ENCODE measurements at regions not wholly inside any gene's neighbourhood (a gene's known extent, or its start where the extent isn't known, plus 50 kb on each side); places are given as distances from the start of the nearest gene placed in this dataset.

DNA sequence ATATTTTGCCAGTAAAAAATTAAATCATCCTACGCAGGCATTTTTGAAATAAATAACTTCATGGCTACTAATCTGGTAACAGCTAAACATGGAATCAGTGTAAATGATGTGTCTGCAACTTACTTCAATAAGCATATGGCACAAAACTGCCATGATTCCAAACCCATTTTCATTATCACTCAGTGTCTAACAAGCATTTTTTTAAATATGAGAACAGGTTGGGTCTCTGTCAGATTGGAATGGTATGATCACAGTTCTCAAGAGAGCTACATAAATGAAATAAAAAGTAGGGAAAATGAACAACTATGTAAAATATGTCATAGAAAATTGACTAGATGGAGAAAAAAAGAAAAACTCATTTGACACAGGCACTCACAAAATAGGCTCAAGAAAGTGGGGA is 476.9 kb upstream of the NWD2 start:
- H3K27me3 Mint-ChIP-seq (ENCODE audit: unreplicated experiment), result peaks cover 1% of the 10 kb centered on the region
- DNase-seq (ENCODE audit: low spot score), result no peak
- no peaks in the 10 kb centered on the region for H3K4me1 Mint-ChIP-seq (ENCODE audit: unreplicated experiment)
- no peaks in the 10 kb centered on the region for H3K9me3 Mint-ChIP-seq (ENCODE audit: unreplicated experiment)
- no peak overlapping the region for H3K27ac Mint-ChIP-seq (ENCODE audit: unreplicated experiment)
- no peaks in the 10 kb centered on the region for H3K36me3 Mint-ChIP-seq (ENCODE audit: low read depth, unreplicated experiment)
- no peak overlapping the region for H3K4me3 Mint-ChIP-seq (ENCODE audit: unreplicated experiment)
- TF ChIP-seq, protein P1, sequence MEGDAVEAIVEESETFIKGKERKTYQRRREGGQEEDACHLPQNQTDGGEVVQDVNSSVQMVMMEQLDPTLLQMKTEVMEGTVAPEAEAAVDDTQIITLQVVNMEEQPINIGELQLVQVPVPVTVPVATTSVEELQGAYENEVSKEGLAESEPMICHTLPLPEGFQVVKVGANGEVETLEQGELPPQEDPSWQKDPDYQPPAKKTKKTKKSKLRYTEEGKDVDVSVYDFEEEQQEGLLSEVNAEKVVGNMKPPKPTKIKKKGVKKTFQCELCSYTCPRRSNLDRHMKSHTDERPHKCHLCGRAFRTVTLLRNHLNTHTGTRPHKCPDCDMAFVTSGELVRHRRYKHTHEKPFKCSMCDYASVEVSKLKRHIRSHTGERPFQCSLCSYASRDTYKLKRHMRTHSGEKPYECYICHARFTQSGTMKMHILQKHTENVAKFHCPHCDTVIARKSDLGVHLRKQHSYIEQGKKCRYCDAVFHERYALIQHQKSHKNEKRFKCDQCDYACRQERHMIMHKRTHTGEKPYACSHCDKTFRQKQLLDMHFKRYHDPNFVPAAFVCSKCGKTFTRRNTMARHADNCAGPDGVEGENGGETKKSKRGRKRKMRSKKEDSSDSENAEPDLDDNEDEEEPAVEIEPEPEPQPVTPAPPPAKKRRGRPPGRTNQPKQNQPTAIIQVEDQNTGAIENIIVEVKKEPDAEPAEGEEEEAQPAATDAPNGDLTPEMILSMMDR (IDR thresholded peaks at IDR 0.05; ENCODE audit: unreplicated experiment), result no peak

DNA sequence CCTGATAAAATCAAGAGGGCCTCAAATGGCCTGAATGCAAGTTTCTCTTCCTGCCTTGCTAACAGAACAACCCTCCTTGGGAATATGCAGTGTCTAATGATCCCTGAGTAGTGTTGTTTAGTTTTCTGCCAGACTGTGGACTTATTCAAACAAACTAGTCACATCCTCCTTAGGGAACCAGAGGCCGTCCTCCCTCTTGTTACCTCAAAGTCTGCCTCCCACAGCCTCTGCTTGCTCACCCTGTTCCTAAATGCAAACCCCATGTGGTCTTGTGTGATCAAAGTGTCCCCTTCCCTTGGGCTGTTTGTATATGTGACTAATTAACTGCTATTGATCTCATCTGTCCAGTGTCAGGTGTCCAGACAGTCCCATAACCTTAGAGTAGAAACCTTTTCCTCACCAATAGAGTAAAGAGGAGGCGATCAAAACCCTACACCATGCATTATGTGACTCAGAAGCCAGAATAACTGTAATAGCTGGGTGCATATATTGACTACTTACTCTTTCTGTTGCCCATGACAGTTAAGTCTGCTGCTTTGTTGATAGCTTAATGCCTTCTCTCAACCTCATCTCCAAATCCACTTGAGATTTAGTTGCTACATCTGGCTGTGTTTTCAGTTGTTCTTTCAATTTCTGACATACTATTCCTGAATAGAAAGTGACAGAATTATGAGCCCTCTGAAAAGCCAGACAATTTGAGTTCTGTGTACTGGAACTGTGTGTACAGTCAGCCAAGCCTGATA is 473.0 kb upstream of the NWD2 start:
- H3K4me1 Mint-ChIP-seq (ENCODE audit: unreplicated experiment), result no peaks in the 10 kb centered on the region
- no peak overlapping the region for H3K4me3 Mint-ChIP-seq (ENCODE audit: unreplicated experiment)
- H3K36me3 Mint-ChIP-seq (ENCODE audit: low read depth, unreplicated experiment), result no peaks in the 10 kb centered on the region
- H3K27me3 Mint-ChIP-seq (ENCODE audit: unreplicated experiment), result peaks cover 2% of the 10 kb centered on the region
- no peak overlapping the region for H3K27ac Mint-ChIP-seq (ENCODE audit: unreplicated experiment)
- no peaks in the 10 kb centered on the region for H3K9me3 Mint-ChIP-seq (ENCODE audit: unreplicated experiment)
- no peak for DNase-seq (ENCODE audit: low spot score)
- TF ChIP-seq, protein P1 (IDR thresholded peaks at IDR 0.05; ENCODE audit: unreplicated experiment), result no peak

DNA sequence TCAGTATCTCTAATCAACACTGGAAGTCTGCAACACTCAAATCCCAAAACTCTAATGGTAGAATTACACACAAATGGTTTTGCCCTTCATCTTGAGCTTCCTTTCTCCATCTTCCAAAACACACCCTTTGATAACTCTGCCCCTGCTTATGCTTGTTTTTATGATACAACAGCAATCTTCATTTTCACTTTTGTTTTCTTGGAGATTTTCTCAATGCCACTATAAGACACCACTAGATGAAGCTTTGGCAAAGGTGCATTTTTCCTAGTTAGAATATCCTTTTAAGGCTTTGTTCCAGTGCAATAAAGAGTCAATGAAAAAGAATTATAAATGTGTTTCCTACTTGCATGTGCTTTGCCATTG is 472.4 kb upstream of the NWD2 start:
- no peak for DNase-seq (ENCODE audit: low spot score)
- Mint-ChIP-seq H3K27ac (ENCODE audit: unreplicated experiment) (no peak overlapping the region), H3K27me3 (ENCODE audit: unreplicated experiment) (peaks cover 2% of the 10 kb centered on the region), H3K4me3 (ENCODE audit: unreplicated experiment) (no peak overlapping the region), H3K36me3 (ENCODE audit: low read depth, unreplicated experiment) (no peaks in the 10 kb centered on the region), H3K9me3 (ENCODE audit: unreplicated experiment) (no peaks in the 10 kb centered on the region), H3K4me1 (ENCODE audit: unreplicated experiment) (no peaks in the 10 kb centered on the region)
- TF ChIP-seq, protein P1 (IDR thresholded peaks at IDR 0.05; ENCODE audit: unreplicated experiment), result no peak

DNA sequence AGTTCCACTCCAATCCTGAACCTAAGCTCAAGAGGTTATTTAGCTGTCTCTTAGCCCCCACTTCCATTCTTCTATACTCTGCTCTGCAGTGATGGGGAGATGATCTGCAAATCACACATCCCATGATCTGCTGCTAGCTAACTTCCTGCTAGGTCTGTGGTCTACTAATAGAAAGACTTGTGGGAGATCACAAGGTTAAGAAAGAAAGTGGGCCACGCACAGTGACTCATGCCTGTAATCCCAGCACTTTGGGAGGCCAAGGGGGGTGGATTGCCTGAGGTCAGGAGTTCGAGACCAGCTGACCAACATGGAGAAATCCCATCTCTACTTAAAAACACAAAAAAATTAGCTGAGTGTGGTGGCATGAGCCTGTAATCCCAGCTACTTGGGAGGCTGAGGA is 471.1 kb upstream of the NWD2 start:
- Mint-ChIP-seq H3K4me3 (ENCODE audit: unreplicated experiment) (no peak overlapping the region), H3K4me1 (ENCODE audit: unreplicated experiment) (no peaks in the 10 kb centered on the region), H3K36me3 (ENCODE audit: low read depth, unreplicated experiment) (no peaks in the 10 kb centered on the region), H3K27ac (ENCODE audit: unreplicated experiment) (no peak overlapping the region), H3K27me3 (ENCODE audit: unreplicated experiment) (peaks cover 3% of the 10 kb centered on the region), H3K9me3 (ENCODE audit: unreplicated experiment) (no peaks in the 10 kb centered on the region)
- DNase-seq (ENCODE audit: low spot score), result no peak
- TF ChIP-seq, protein P1 (IDR thresholded peaks at IDR 0.05; ENCODE audit: unreplicated experiment), result no peak

DNA sequence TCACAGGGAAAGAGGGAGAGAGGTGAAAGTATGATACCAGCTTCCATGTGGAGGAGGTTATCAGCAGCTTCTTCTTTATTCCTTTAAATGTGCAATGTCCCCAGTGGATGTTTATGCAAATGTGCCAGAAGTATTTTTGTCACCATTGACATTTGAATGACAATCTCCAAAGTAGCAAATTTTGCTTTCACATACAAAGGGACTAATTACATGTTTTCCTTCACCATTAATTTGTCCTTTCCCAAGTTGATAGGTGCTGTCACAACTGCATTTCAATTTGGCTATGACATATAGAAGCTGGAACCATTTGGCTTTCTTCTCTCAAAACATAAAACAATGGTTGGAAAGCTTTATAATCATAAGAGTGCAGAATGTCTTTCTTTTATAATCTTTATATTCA is 469.0 kb upstream of the NWD2 start:
- H3K27me3 Mint-ChIP-seq (ENCODE audit: unreplicated experiment), result peaks cover 3% of the 10 kb centered on the region
- H3K36me3 Mint-ChIP-seq (ENCODE audit: low read depth, unreplicated experiment), result no peaks in the 10 kb centered on the region
- TF ChIP-seq, protein P1 (IDR thresholded peaks at IDR 0.05; ENCODE audit: unreplicated experiment), result no peak
- H3K4me3 Mint-ChIP-seq (ENCODE audit: unreplicated experiment), result no peak overlapping the region
- no peak overlapping the region for H3K27ac Mint-ChIP-seq (ENCODE audit: unreplicated experiment)
- DNase-seq (ENCODE audit: low spot score), result no peak
- H3K4me1 Mint-ChIP-seq (ENCODE audit: unreplicated experiment), result no peaks in the 10 kb centered on the region
- H3K9me3 Mint-ChIP-seq (ENCODE audit: unreplicated experiment), result no peaks in the 10 kb centered on the region
